GM03348 (cell line): ENCODE measurements at regions not wholly inside any gene's neighbourhood (a gene's known extent, or its start where the extent isn't known, plus 50 kb on each side); places are given as distances from the start of the nearest gene placed in this dataset.
"Not testable (repeated sequence)": the region's sequence is repeated elsewhere in the genome, so short reads cannot be mapped to it uniquely, and the experiment has no call there.

Source experiments
- DNase-seq: peaks from one replicate; pipeline ENCODE4 v3.0.0; 2012; ENCODE audit warnings: low spot score

DNA sequence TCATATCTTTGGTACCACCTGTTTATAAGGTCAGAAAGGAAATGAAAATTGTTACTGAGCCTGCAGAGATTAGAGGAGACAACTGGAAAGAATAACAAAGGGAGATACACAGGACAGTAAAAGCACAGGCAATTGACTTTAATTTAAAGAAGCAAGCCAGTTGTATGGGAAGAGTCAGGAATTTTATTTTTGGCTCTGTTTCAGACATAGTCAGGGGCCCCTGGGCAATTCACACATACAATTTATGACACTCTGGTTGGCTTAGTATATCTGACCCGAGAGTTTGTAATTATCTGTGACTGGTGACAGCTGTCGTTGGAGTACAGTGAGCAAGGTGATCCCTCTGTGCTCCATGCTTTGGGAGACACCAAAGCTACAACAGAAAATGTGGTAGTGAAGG is 591.9 kb upstream of the NECTIN3 start:
- no peak for DNase-seq

GRCh38 chr3:110485389-110485788 is 586.2 kb upstream of the NECTIN3 start:
- DNase-seq, result no peak

- no peak for DNase-seq
Observed at GRCh38 chr3:110487840-110488239, 583.8 kb upstream of the NECTIN3 start.

DNA sequence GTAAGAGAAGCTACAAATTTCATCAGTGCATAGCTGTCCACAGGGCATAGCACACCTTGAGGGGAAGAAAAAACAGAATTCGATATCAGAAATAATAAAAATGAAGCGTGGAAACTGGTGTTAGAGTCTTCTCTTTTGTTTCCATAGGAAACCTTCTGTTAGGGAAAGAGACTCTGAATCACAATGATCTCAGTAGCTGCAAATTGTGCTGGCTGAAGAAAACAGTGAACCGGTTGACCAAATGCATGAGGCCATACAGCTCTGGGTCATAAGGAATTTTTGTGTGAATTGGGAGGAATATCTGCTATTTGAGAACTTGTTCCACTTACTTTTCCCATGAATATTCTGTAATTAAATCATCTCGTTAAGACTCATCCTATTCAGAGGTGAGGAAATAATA is 580.2 kb upstream of the NECTIN3 start:
- DNase-seq, result no peak

DNA sequence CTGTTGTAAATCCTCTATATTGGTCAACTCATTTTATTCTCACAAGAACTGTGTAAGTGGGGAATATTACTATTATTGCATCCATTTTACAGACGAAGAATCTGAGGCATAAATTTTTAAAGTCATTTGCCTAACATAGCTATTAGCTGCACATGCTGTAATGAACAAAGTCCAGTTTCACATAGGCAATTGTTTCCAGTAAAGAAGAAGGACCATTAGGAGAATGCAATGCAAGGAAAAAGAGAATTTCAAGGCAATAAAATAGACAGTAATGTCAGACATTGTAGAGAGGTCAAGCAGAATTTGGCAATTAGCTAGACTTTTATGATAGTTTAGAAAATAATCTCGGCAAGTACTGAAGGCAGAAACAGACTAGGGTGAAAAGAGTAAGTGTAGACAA is 578.7 kb upstream of the NECTIN3 start:
- DNase-seq, result no peak

- DNase-seq, result no peak
Observed at GRCh38 chr3:110493438-110494092, 578.1 kb upstream of the NECTIN3 start.

DNA sequence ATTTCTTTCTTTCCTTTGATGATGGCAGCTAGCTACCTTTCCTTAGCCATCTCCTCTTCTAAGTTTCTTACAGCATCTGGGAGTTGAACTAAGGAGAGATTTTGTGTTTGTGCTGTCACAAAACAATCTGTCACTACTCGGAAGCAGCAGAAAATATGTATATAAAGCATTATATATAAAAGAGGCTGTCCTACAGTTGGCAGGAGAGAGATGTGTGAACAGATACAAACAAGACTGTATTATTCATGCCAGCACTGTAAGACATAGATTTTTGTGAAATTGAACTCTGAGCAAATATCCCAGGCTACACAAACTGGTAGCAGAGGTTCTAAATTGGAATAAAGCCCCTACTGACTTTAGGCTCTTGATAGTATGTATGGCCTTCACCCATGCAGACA is 577.5 kb upstream of the NECTIN3 start:
- DNase-seq, result no peak

DNA sequence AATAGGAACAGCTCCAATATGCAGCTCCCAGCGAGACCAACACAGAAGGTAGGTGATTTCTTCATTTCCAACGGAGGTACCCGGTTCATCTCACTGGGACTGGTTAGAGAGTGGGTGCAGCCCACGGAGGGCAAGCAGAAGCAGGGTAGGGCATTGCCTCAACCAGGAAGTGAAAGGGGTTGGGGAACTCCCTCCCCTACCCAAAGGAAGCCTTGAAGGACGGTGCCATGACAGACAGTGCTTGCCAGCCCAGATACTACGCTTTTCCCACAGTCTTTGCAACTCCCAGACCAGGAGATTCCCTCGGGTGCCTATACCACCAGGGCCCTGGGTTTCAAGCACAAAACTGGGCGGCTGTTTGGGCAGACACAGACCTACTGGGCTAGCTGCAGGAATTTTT is 576.9 kb upstream of the NECTIN3 start:
- no peak for DNase-seq

- no peak for DNase-seq
Observed at GRCh38 chr3:110495201-110495927, 576.3 kb upstream of the NECTIN3 start.

- no peak for DNase-seq
Observed at GRCh38 chr3:110504401-110504800, 567.2 kb upstream of the NECTIN3 start.

- no peak for DNase-seq
Observed at GRCh38 chr3:110504901-110505300, 566.7 kb upstream of the NECTIN3 start.

DNA sequence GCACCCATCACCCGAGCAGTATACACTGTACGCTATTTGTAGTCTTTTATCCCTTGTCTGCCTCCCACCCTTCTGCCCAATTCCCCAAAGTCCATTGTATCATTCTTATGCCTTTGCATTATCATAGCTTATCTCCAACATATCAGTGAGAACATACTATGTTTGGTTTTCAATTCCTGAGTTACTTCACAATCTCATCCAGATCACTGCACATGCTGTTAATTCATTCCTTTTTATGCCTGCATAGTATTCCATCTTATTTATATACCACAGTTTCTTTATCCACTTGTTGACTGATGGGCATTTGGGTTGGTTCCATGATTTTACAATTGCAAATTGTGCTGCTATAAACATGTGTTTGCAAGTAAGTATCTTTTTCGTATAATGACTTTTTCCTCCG is 564.7 kb upstream of the NECTIN3 start:
- DNase-seq, result no peak

- not testable (repeated sequence) for DNase-seq
Observed at GRCh38 chr3:110507570-110507969, 564.0 kb upstream of the NECTIN3 start.

DNA sequence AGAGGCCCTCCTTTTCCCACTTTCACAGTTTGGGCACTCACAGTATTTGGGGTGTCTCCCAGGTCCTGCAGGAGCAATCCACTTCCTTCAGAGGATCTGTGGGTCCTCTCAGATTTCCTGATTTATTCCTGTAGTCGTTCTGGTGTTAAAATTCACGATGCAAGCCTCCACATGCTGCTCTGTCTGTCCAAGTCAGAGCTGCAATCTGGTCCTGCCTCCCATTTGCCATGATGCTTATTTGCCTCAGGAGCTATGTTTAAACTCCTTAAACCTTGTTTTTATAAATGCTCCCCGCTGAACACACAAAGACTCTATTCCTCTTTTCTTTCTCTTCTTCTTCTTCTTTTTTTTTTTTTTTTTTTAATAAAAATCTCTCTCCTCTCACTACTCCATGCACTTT is 558.7 kb upstream of the NECTIN3 start:
- no peak for DNase-seq

DNA sequence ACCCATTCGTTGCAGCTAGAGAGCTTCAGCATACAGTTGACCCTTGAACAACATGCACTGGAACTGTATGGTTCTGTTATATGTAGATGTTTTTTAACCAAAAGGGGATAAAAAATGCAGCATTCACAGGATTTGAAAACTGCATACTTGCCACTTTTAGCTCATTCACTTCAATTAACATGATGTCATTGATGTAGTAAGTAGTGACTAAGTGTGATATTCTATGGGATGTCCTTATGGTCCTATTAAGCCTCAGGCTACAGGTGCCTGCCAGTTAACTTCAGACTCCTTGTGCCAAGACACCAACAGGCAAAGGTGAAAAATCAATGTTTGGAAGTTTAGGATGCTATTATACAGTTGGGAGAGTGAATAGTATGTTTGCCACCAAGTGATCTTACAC is 553.6 kb upstream of the NECTIN3 start:
- no peak for DNase-seq

- no peak for DNase-seq
Observed at GRCh38 chr3:110519071-110519470, 552.5 kb upstream of the NECTIN3 start.

DNA sequence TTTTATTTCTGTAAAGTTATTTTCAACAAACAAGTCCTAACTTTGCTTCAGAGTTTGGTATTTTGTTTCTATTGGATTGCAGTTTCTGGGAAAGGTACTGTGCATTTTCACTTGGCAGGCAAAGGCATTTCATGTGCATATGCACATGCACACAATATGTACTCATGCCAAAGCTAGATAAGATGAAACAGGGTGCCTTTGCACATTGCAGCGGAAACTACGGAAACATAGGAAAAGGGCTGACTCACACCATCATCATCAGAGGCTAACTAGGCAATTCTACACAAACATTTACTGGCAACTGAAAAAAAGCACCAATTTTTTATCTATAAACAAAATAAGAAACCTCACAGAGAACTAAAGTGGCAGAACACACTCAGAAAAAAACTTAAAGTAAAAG is 550.6 kb upstream of the NECTIN3 start:
- peak; percentile 60 for DNase-seq

GRCh38 chr3:110525558-110526064 is 546.0 kb upstream of the NECTIN3 start:
- not testable (repeated sequence) for DNase-seq

DNA sequence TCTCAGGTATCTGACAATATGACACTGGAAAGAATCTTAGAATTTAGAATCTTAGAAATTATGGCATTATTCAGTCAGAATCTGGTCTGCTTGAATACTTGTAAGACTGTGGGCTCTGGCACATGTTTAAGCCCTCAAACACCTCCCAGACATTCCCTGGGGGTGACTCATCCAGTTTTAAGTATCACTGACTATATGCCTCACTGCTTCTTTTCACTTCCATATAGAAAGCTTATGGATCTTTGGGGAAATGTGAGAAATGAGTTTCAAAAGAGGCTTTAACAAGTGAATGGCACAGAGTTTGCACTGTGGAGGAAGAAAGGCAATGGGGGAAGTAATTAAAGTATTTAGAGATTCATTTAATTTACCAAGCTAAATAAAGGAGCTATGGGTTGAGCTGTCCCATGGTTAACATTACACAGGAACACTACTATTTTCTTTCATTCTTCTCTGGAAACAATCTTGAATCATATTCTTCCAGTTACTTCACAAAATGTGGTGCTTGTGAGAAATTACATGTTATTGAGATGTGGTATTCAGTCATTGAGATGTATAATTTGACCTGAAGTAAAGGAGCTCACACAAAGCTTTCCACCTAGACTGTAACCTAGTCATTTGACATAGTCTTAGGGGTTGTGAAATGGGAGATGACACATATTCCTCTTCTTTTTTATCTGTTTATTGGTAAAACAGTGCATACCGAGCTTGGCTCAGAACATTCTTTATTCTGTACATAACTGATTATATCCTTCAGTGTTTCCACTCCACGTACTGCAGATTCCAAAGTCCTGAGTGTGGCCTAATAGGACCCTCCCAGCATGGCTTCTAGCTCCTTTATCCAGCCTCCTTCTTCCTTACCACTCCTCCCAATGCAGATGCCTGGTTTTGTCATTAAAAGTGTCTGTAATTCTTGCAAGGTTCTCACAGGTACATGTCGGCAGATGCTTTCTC is 544.6 kb upstream of the NECTIN3 start:
- DNase-seq, result peak; percentile 68

DNA sequence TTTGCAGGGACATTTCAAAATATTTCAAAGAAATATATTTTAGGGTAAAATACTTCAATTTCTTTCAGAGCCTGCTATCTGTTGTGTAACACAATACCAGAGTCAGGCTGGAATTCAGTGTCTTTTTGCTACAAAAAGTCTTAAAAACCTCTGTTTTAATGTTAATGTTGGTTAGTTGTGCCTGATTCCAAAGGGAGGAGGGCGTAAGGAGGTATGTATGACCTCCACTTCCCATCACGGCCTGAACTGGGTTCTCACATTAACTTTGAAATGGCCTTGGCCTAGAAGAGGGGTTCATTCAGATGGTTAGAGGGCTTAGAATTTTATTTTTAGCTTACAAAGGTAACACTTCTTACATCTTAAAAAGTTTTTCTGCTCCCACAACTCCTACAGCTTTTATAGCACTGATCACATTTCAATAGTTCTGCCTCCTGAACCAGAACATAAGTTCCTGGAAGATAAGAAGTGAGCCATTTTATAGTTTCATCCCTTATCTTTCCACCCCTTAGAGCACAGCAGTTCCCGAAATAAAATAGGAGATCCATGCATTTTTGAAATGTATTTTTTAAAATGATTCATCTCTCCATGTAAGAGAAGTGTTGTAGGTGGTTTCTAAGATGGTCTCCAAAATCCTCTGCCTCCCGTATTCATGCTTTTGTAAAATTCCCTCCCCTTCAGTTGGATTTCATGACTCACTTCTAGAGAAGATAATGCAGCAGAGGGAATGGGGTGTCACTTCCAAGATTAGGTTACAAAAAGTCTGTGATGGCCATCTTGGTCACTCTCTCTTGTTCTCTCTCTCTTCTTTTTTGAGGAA is 543.1 kb upstream of the NECTIN3 start:
- no peak for DNase-seq

DNA sequence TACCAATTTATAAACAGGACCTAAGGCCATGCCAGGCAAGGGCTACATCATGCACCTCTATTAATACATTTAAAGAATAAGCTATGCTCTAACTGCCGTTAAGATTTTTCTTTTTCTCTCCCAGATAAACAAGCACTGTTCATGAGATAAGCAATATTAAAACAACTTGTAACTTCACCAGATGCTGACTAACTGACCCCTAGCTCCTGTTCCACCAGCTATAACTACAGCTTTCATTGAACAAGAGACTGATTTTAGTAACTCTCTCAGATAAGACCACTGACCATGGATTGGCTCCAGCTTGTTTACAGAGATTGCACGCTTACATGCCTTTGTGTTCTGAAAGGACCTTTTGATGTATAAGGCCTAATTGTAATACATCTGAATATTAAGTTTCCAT is 540.7 kb upstream of the NECTIN3 start:
- no peak for DNase-seq

- no peak for DNase-seq
Observed at GRCh38 chr3:110533089-110533488, 538.5 kb upstream of the NECTIN3 start.
